ENCODE measurements at regions not wholly inside any gene's neighbourhood (a gene's known extent, or its start where the extent isn't known, plus 50 kb on each side); places are given as distances from the start of the nearest gene placed in this dataset.

DNA sequence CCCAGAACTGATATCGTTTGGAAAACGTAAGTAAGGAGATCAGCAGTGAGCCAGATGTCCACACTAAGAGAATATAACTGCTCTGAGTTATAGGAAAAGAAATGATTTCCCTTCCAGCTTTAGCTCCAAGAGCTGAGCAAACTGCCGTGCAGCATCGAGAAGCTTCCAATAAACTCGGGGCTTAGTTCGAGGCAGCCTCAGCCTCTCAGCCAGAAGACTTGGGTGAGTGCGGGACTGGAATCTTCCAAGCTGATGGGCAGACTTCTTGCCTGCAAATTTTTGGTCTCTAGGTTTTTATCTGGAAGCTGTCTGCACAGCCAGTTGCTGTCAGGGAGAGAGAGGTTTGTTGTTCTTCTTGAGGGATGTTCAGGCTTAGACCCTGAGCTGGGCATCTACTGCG is 196.1 kb downstream of the PHETA1 start (continued):
- TF ChIP-seq, protein P1, sequence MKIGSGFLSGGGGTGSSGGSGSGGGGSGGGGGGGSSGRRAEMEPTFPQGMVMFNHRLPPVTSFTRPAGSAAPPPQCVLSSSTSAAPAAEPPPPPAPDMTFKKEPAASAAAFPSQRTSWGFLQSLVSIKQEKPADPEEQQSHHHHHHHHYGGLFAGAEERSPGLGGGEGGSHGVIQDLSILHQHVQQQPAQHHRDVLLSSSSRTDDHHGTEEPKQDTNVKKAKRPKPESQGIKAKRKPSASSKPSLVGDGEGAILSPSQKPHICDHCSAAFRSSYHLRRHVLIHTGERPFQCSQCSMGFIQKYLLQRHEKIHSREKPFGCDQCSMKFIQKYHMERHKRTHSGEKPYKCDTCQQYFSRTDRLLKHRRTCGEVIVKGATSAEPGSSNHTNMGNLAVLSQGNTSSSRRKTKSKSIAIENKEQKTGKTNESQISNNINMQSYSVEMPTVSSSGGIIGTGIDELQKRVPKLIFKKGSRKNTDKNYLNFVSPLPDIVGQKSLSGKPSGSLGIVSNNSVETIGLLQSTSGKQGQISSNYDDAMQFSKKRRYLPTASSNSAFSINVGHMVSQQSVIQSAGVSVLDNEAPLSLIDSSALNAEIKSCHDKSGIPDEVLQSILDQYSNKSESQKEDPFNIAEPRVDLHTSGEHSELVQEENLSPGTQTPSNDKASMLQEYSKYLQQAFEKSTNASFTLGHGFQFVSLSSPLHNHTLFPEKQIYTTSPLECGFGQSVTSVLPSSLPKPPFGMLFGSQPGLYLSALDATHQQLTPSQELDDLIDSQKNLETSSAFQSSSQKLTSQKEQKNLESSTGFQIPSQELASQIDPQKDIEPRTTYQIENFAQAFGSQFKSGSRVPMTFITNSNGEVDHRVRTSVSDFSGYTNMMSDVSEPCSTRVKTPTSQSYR (CRISPR knock-in tag; IDR thresholded peaks at IDR 0.05) = no peak

DNA sequence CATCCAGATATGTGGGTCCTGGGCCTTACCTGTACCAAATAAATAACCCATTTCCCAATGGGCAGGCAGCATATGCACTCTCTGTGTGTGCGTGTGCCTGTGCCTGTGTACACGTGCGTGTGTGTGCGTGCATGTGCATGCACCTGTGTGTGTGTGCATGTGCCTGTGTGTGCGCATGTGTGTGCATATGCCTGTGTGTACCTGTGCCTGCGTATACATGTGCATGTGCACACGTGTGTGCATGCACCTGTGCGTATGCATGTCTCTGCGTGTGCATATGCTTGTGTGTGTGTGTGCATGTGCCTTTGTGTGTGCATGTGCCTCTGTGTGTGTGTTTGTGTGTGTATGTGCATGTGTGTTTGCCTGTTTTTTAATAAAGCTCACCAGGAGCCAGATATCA is 197.1 kb downstream of the PHETA1 start:
- Mint-ChIP-seq H3K4me3 (no peak overlapping the region), H3K36me3 (no peaks in the 10 kb centered on the region)
- CTCF ChIA-PET = no interaction called here
- TF ChIP-seq TP53 (CRISPR knock-in tag; IDR thresholded peaks at IDR 0.05) = no peak
- TF ChIP-seq GTF2I (CRISPR knock-in tag; conservative IDR thresholded peaks at IDR 0.05) = no peak
- TF ChIP-seq, protein P2, sequence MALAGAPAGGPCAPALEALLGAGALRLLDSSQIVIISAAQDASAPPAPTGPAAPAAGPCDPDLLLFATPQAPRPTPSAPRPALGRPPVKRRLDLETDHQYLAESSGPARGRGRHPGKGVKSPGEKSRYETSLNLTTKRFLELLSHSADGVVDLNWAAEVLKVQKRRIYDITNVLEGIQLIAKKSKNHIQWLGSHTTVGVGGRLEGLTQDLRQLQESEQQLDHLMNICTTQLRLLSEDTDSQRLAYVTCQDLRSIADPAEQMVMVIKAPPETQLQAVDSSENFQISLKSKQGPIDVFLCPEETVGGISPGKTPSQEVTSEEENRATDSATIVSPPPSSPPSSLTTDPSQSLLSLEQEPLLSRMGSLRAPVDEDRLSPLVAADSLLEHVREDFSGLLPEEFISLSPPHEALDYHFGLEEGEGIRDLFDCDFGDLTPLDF (CRISPR knock-in tag; IDR thresholded peaks at IDR 0.05) = no peak
- no peak for TF ChIP-seq ESRRA (CRISPR knock-in tag; IDR thresholded peaks at IDR 0.05; ENCODE audit: borderline replicate concordance)
- TF ChIP-seq, protein P3, sequence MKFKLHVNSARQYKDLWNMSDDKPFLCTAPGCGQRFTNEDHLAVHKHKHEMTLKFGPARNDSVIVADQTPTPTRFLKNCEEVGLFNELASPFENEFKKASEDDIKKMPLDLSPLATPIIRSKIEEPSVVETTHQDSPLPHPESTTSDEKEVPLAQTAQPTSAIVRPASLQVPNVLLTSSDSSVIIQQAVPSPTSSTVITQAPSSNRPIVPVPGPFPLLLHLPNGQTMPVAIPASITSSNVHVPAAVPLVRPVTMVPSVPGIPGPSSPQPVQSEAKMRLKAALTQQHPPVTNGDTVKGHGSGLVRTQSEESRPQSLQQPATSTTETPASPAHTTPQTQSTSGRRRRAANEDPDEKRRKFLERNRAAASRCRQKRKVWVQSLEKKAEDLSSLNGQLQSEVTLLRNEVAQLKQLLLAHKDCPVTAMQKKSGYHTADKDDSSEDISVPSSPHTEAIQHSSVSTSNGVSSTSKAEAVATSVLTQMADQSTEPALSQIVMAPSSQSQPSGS (CRISPR knock-in tag; IDR thresholded peaks at IDR 0.05; ENCODE audit: borderline replicate concordance, low read depth) = no peak
- no peak for TF ChIP-seq ZNF219 (CRISPR knock-in tag; IDR thresholded peaks at IDR 0.05; ENCODE audit: borderline replicate concordance)
- TF ChIP-seq, protein P4, sequence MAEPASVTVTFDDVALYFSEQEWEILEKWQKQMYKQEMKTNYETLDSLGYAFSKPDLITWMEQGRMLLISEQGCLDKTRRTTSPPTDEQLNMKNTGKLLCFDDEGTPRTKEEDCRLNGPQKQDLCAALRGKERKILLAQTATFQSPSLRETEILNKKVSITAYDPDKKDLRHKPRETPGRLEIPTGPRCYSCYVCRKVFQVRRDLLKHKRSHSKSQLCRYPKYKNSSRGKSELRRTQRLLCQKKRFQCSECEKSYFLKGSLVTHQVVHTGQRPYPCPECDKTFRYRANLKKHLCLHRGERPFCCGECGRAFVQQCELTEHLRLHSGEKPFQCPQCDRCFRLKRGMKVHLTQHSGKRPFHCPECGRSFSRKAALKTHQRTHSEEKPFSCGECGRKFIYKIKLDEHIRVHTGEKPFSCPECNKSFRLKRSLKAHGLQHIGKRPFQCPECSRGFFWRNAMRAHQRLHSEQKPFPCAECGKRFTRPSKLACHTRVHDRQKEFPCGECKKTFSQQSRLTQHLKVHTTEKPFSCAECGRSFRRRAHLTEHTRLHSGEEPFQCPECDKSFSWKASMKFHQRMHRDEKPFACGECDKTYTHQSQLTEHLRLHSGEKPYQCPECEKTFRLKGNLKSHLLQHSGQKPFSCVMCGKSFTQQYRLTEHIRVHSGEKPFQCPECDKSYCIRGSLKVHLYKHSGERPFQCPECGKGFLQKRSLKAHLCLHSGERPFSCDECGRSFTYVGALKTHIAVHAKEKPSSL (CRISPR knock-in tag; conservative IDR thresholded peaks at IDR 0.05) = no peak
- TF ChIP-seq, protein P5, sequence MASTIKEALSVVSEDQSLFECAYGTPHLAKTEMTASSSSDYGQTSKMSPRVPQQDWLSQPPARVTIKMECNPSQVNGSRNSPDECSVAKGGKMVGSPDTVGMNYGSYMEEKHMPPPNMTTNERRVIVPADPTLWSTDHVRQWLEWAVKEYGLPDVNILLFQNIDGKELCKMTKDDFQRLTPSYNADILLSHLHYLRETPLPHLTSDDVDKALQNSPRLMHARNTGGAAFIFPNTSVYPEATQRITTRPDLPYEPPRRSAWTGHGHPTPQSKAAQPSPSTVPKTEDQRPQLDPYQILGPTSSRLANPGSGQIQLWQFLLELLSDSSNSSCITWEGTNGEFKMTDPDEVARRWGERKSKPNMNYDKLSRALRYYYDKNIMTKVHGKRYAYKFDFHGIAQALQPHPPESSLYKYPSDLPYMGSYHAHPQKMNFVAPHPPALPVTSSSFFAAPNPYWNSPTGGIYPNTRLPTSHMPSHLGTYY (CRISPR knock-in tag; IDR thresholded peaks at IDR 0.05) = no peak
- TF ChIP-seq, protein P6, sequence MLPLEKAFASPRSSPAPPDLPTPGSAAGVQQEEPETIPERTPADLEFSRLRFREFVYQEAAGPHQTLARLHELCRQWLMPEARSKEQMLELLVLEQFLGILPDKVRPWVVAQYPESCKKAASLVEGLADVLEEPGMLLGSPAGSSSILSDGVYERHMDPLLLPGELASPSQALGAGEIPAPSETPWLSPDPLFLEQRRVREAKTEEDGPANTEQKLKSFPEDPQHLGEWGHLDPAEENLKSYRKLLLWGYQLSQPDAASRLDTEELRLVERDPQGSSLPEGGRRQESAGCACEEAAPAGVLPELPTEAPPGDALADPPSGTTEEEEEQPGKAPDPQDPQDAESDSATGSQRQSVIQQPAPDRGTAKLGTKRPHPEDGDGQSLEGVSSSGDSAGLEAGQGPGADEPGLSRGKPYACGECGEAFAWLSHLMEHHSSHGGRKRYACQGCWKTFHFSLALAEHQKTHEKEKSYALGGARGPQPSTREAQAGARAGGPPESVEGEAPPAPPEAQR (CRISPR knock-in tag; IDR thresholded peaks at IDR 0.05) = no peak
- TF ChIP-seq GABPB1 (CRISPR knock-in tag; IDR thresholded peaks at IDR 0.05) = no peak
- TF ChIP-seq ZNF423 (CRISPR knock-in tag; IDR thresholded peaks at IDR 0.05) = no peak
- TF ChIP-seq SOX15 (CRISPR knock-in tag; IDR thresholded peaks at IDR 0.05) = no peak
- TF ChIP-seq JAZF1 (CRISPR knock-in tag; IDR thresholded peaks at IDR 0.05) = no peak
- TF ChIP-seq NR1H2 (CRISPR knock-in tag; IDR thresholded peaks at IDR 0.05) = no peak
- TF ChIP-seq SMAD4 (CRISPR knock-in tag; IDR thresholded peaks at IDR 0.05) = no peak
- TF ChIP-seq, protein P7, sequence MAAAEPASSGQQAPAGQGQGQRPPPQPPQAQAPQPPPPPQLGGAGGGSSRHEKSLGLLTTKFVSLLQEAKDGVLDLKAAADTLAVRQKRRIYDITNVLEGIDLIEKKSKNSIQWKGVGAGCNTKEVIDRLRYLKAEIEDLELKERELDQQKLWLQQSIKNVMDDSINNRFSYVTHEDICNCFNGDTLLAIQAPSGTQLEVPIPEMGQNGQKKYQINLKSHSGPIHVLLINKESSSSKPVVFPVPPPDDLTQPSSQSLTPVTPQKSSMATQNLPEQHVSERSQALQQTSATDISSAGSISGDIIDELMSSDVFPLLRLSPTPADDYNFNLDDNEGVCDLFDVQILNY (CRISPR knock-in tag; IDR thresholded peaks at IDR 0.05) = no peak
- no peak for TF ChIP-seq ZNF416 (CRISPR knock-in tag; IDR thresholded peaks at IDR 0.05)
- TF ChIP-seq, protein P1 (CRISPR knock-in tag; IDR thresholded peaks at IDR 0.05) = no peak
- TF ChIP-seq, protein P8, sequence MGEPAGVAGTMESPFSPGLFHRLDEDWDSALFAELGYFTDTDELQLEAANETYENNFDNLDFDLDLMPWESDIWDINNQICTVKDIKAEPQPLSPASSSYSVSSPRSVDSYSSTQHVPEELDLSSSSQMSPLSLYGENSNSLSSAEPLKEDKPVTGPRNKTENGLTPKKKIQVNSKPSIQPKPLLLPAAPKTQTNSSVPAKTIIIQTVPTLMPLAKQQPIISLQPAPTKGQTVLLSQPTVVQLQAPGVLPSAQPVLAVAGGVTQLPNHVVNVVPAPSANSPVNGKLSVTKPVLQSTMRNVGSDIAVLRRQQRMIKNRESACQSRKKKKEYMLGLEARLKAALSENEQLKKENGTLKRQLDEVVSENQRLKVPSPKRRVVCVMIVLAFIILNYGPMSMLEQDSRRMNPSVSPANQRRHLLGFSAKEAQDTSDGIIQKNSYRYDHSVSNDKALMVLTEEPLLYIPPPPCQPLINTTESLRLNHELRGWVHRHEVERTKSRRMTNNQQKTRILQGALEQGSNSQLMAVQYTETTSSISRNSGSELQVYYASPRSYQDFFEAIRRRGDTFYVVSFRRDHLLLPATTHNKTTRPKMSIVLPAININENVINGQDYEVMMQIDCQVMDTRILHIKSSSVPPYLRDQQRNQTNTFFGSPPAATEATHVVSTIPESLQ (CRISPR knock-in tag; IDR thresholded peaks at IDR 0.05) = no peak

More for the DNA sequence above, 197.1 kb downstream of the PHETA1 start:
- ATAC-seq (no peak), DNase-seq (ENCODE audit: low spot score) (no peak)
- Mint-ChIP-seq H3K4me1 (0 out of 2 replicates have a peak, but pooled peaks cover 3% of the 10 kb centered on the region), H3K9me3 (no peaks in the 10 kb centered on the region), H3K27me3 (ENCODE audit: low read depth) (no peaks in the 10 kb centered on the region), H3K27ac (no peak overlapping the region)
- POLR2A ChIA-PET = no interaction called here
